ENCODE measurements at regions not wholly inside any gene's neighbourhood (a gene's known extent, or its start where the extent isn't known, plus 50 kb on each side); places are given as distances from the start of the nearest gene placed in this dataset.

DNA sequence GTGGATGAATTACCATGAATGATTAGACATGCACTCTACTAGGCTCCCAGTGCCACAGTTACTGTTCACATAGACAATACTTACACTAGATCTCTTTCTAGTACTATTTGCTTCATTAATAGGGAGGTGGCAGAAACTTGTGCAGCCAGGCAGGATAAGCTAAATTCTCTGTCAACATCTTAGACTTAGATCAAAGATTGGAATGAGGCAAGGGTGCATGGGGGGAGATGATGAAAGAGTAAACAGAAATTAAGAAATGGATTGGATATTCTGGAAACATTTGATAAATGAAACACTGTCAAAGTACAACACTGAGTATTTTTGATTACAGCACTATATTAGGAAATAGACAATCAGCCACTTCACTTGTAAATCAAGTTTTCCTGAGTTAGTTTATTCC, 205.4 kb upstream of the TBC1D5 start:
- Histone ChIP-seq H3K18ac (ENCODE audit: extremely low read depth, low read length) (no peak overlapping the region), H3K4me1 (replicated peaks in 1 of 4; ENCODE audit: control insufficient read depth in 3 of 4, insufficient read depth in 4 of 4, low read length in 3 of 4) (peaks cover 0 to 6% (median 1%) of the 10 kb centered on the region in 4 experiments; a peak in 1 of 7 replicates), H3K23ac (ENCODE audit: insufficient read length) (no peak overlapping the region), H2BK120ac (replicated peaks; ENCODE audit: low read depth, low read length) (no peak overlapping the region), H3K23me2 (ENCODE audit: low read depth, low read length) (no peaks in the 10 kb centered on the region), H2AK5ac (ENCODE audit: low read depth, low read length) (no peak overlapping the region), H3K79me2 (ENCODE audit: control insufficient read depth in 1 of 2, insufficient read depth in 2 of 2, low read length in 2 of 2) (no peaks in the 10 kb centered on the region), H3K9me3 (ENCODE audit: insufficient read depth in 2 of 2, low read depth in 1 of 2, low read length in 1 of 2) (no peaks in the 10 kb centered on the region), H3K36me3 (ENCODE audit: control insufficient read depth in 2 of 4, insufficient read depth in 4 of 4, low read length in 3 of 4) (no peaks in the 10 kb centered on the region), H3K27ac (ENCODE audit: low read depth, low read length) (no peak overlapping the region), H4K5ac (ENCODE audit: insufficient read length, low read depth, low read length) (no peak overlapping the region), H3K79me1 (ENCODE audit: low read depth, low read length) (no peaks in the 10 kb centered on the region), H2BK5ac (ENCODE audit: low read depth, low read length) (no peak overlapping the region), H3K27me3 (replicated peaks in 1 of 4; ENCODE audit: control insufficient read depth in 3 of 4, extremely low read depth in 1 of 4, insufficient read depth in 3 of 4, low read length in 3 of 4) (no peaks in the 10 kb centered on the region), H2BK12ac (ENCODE audit: low read depth, low read length) (no peak overlapping the region), H3K14ac (ENCODE audit: insufficient read length) (no peak overlapping the region), H3K56ac (replicated peaks; ENCODE audit: insufficient read length, low read depth, low read length) (no peak overlapping the region), H3K4ac (replicated peaks; ENCODE audit: insufficient read length, low read depth, low read length) (no peak overlapping the region), H3K9ac (replicated peaks in 1 of 4; ENCODE audit: extremely low read depth in 1 of 4, low read depth in 3 of 4, low read length in 3 of 4) (no peak overlapping the region), H4K20me1 (replicated peaks in 1 of 2; ENCODE audit: control insufficient read depth in 1 of 2, insufficient read depth in 2 of 2, low read length in 2 of 2) (no peaks in the 10 kb centered on the region), H4K8ac (ENCODE audit: extremely low read depth, insufficient read depth, low read length) (no peak overlapping the region), H2BK20ac (ENCODE audit: low read length) (no peak overlapping the region), H4K91ac (replicated peaks; ENCODE audit: insufficient read length, low read length) (no peak overlapping the region), H3K4me3 (ENCODE audit: extremely low read depth in 1 of 4, insufficient read depth in 2 of 4, low read depth in 3 of 4, low read length in 4 of 4) (no peak overlapping the region), H2BK15ac (ENCODE audit: low read length) (no peak overlapping the region), H3K4me2 (ENCODE audit: insufficient read depth in 1 of 2, low read depth in 2 of 2, low read length in 2 of 2) (no peak overlapping the region), H2AFZ (ENCODE audit: low read length) (no peak overlapping the region)
- no peak for DNase-seq (ENCODE audit: low read depth in 1 of 2, low spot score in 2 of 2)
- POLR2A ChIA-PET (ENCODE audit: partially characterized antibody) = no interaction called here
- no peak for FAIRE-seq
- CTCF ChIA-PET (ENCODE audit: partially characterized antibody) = interaction anchor here (1.1 to 1.5 kb wide), 2 partner anchors 52 to 442 kb away, joined by 3 to 5 read pairs; no protein-coding TSS in a partner anchor
- no peak for TF ChIP-seq HDAC2 (IDR thresholded peaks at IDR 0.05; ENCODE audit: borderline replicate concordance in 1 of 2, low read depth in 2 of 2, low read length in 2 of 2)
- TF ChIP-seq NRF1 (IDR thresholded peaks at IDR 0.05; ENCODE audit: low read depth, low read length) = no peak
- no peak for TF ChIP-seq TCF12 (IDR thresholded peaks at IDR 0.05; ENCODE audit: low read depth, low read length)
- no peak for TF ChIP-seq CBX5 (IDR thresholded peaks at IDR 0.05; ENCODE audit: low read depth, low read length)

All from H1 (cell line).